ENCODE measurements at regions not wholly inside any gene's neighbourhood (a gene's known extent, or its start where the extent isn't known, plus 50 kb on each side); places are given as distances from the start of the nearest gene placed in this dataset.

DNA sequence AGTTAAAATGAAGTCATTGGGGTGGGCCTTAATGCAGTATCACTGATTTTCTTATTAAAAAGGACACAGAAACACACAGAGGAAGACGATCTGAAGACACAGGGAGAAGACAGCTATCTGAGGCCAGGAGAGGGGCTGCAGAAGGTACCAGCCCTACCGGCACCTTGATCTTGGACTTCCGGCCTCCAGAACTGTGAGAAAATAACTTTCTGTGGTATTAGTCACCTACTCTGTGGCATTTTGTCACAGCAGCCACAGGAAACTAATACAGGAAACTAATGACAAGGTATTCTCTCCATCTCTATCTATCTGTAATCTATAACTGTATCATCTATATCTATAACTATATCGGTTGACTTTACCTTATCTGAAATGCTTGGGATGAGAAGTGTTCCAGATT is 1149.5 kb downstream of the BCL11B start:
- ATAC-seq (ENCODE audit: low read depth) (no peak), DNase-seq (no peak)
- H2BK20ac ChIP-seq (ENCODE audit: low read depth, low read length): no peak overlapping the region
- no peak overlapping the region for H3K56ac ChIP-seq (ENCODE audit: extremely low read depth, insufficient read depth, low read length)
- H3K18ac ChIP-seq (ENCODE audit: low read depth, low read length): no peak overlapping the region
- no peaks in the 10 kb centered on the region for H3K79me1 ChIP-seq (ENCODE audit: low read depth in 1 of 2, low read length in 2 of 2)
- dilution Hi-C loops (cut with HindIII; ENCODE audit: low sequenced_read_pairs, unreplicated experiment): no loop called here
- H3K36me3 ChIP-seq (ENCODE audit: control insufficient read depth, insufficient read depth, low read length): no peaks in the 10 kb centered on the region
- H3K14ac ChIP-seq (replicated peaks; ENCODE audit: low read depth, low read length): no peak overlapping the region
- no peak overlapping the region for H2BK120ac ChIP-seq (ENCODE audit: low read depth, low read length)
- no CpG with 5 or more reads among the region's 4 CpGs for WGBS, 2 experiments (ENCODE audit: extremely low coverage in 2 of 2, insufficient read length in 1 of 2)
- H3K27ac ChIP-seq (ENCODE audit: insufficient read depth, low read length): no peak overlapping the region
- POLR2A ChIA-PET (ENCODE audit: unreplicated experiment): no interaction called here
- no peaks in the 10 kb centered on the region for H4K20me1 ChIP-seq (ENCODE audit: insufficient read depth, low read length)
- no peaks in the 10 kb centered on the region for H3K9me1 ChIP-seq (ENCODE audit: insufficient read depth, low read length)
- no peaks in the 10 kb centered on the region for H3K27me3 ChIP-seq (ENCODE audit: control insufficient read depth, insufficient read depth, low read length)
- H3K4ac ChIP-seq (ENCODE audit: low read depth, low read length): no peak overlapping the region
- no peaks in the 10 kb centered on the region for H3K4me1 ChIP-seq (ENCODE audit: control insufficient read depth, insufficient read depth, low read length)
- H3K4me3 ChIP-seq (ENCODE audit: insufficient read depth, low read depth, low read length): no peak overlapping the region
- H2BK5ac ChIP-seq (ENCODE audit: low read depth, low read length, poor library complexity, severe bottlenecking): no peak overlapping the region
- H4K91ac ChIP-seq (ENCODE audit: insufficient read depth, low read depth, low read length): no peak overlapping the region
- CTCF ChIA-PET: no interaction called here
- H4K5ac ChIP-seq (ENCODE audit: low read depth, low read length): no peak overlapping the region
- H4K8ac ChIP-seq (ENCODE audit: low read depth in 2 of 2, low read length in 2 of 2): no peak overlapping the region
- no peak overlapping the region for H3K9ac ChIP-seq (ENCODE audit: low read depth, low read length)
- no peak overlapping the region for H2BK15ac ChIP-seq (ENCODE audit: low read depth, low read length)
- intact Hi-C loops (cut with micrococcal nuclease): no loop called here
- H2AFZ ChIP-seq (replicated peaks; ENCODE audit: low read length, poor library complexity): no peak overlapping the region
- no peak overlapping the region for H2AK9ac ChIP-seq (replicated peaks; ENCODE audit: low read depth, low read length, poor library complexity)
- no peak for TF ChIP-seq CEBPB (IDR thresholded peaks at IDR 0.05; ENCODE audit: low read depth, low read length)
- no peak for TF ChIP-seq SMC3 (IDR thresholded peaks at IDR 0.05; ENCODE audit: low read depth, low read length)
- TF ChIP-seq MAZ (IDR thresholded peaks at IDR 0.05; ENCODE audit: borderline replicate concordance, low read depth, low read length): no peak
- no peak for TF ChIP-seq RAD21 (IDR thresholded peaks at IDR 0.05; ENCODE audit: low read length)
- no peak for TF ChIP-seq RFX5 (IDR thresholded peaks at IDR 0.05; ENCODE audit: low read depth, low read length)
- TF ChIP-seq MXI1 (IDR thresholded peaks at IDR 0.05; ENCODE audit: borderline replicate concordance, low read depth, low read length): no peak
- no peak for TF ChIP-seq BHLHE40 (IDR thresholded peaks at IDR 0.05; ENCODE audit: low read depth, low read length)
- no peak overlapping the region for H3K4me2 ChIP-seq (ENCODE audit: low read depth, low read length)
- BruUV-seq (replicated peaks): no TSS peak
- in situ Hi-C loops (cut with MboI; ENCODE audit: low sequenced_read_pairs): no loop called here
- H3K23ac ChIP-seq (ENCODE audit: low read depth, low read length): no peak overlapping the region
- no peak overlapping the region for H2AK5ac ChIP-seq (ENCODE audit: low read depth, low read length)
- peaks cover 10% of the 10 kb centered on the region for H3K9me3 ChIP-seq (ENCODE audit: control insufficient read depth, insufficient read depth, low read length)

Measured in IMR-90 (cell line).